ENCODE measurements at regions not wholly inside any gene's neighbourhood (a gene's known extent, or its start where the extent isn't known, plus 50 kb on each side); places are given as distances from the start of the nearest gene placed in this dataset.

DNA sequence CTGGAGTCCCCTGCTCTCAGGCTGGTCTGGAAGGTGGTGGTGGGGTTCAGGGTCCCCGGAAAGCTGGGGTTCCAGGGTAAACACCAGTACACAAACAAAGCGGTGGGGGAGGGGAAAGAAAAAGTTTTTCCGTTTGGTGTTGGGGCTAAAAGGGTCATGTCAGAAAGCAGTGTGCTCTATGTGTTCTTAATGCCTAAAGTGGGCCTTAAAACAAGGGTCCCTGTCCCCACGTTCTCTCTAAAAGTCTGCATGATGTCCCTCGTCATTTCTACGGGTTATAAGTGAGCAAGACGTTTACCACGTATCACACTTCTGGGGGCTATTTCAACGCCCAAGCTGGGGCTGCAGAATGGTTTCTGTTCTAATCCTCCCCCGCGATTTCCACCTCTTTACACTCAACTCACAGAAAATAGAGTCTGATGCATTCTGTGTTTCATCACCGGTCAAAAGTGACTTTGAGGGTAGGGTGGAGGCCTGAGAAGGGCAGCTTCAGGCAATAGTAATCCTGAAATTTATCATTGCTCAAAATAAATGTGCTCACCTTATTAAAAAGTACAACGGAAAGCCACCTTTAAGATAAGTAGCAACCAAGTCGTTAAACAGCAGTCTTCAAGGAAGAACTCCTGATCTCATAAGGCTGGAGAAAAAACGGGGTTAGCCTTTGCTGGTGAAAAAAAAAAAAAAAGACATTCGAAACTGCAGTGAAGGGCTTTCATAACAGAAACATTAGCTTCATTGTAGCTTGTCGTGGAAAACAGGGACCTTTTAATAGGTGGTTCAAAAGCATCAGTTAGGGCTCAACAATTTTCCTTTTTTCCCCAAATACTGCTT is 63.9 kb upstream of the PTGR2 start:
- Histone ChIP-seq H3K4me1 (ENCODE audit: insufficient read depth, low read length) (peaks cover 67% of the 10 kb centered on the region), H3K9me3 (ENCODE audit: low read length) (no peaks in the 10 kb centered on the region)

DNA sequence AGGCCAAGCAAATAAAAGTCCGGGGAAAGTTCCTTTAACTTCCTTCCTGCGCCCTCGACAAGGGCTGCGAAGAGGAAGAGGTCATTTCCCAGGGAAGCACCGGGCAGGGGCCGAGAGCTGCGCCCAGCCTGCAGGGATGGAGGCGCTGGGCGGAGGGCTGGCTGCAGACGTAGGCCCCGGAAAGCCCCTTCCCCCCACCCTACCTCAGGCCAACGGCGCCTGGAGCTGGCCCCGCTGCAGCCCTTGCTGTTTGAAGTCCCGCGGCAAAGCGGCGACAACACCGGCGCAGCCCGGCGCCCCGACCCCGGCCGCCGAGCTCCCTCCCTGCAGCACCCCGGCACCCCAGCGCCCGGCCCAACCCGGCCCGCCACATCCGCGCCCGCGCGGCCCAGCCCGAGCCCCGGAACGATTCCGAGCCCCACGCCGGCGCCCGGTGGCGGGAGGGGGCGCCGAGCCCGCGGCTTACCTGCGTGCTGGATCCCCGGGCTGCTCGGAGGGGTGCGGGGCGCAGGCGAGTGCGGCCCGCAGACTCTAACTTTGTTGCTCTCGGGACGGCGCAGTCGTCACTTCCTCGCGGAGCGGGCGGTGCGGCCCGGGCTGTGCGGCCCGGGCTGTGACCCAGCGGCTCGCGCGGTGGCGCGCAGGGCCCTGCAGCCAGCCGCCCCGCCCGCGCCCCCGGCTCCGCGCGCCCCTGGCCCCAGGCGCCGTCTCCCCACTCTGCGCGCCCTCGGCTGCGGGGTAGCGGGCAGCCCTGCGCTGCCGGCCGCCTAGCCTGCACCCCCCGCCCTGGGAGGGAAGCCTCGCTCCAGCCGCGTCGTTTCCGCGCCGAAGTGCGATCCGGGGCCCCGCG is 64.8 kb upstream of the PTGR2 start:
- Histone ChIP-seq H3K27ac (ENCODE audit: low read depth, low read length) (peak overlapping the region; percentile 94), H3K9me3 (ENCODE audit: low read length) (no peaks in the 10 kb centered on the region), H3K27me3 (ENCODE audit: control insufficient read depth in 1 of 2, insufficient read depth in 2 of 2, low read length in 2 of 2) (no peaks in the 10 kb centered on the region), H3K4me1 (ENCODE audit: insufficient read depth, low read length) (peaks cover 76% of the 10 kb centered on the region), H3K9ac (ENCODE audit: low read length) (peak overlapping the region; percentile 97), H3K4me3 (ENCODE audit: low read depth in 1 of 2, low read length in 2 of 2) (peak overlapping the region; percentile 69 to 70), H3K36me3 (ENCODE audit: insufficient read depth, low read length) (peaks cover 5% of the 10 kb centered on the region)

More for the DNA sequence above, 63.9 kb upstream of the PTGR2 start:
- Histone ChIP-seq H3K27me3 (ENCODE audit: control insufficient read depth in 1 of 2, insufficient read depth in 2 of 2, low read length in 2 of 2) (no peaks in the 10 kb centered on the region), H3K36me3 (ENCODE audit: insufficient read depth, low read length) (peaks cover 2% of the 10 kb centered on the region), H3K27ac (ENCODE audit: low read depth, low read length) (peak overlapping the region; percentile 88), H3K9ac (ENCODE audit: low read length) (peak overlapping the region; percentile 97), H3K4me3 (ENCODE audit: low read depth in 1 of 2, low read length in 2 of 2) (peak overlapping the region; percentile 69 to 70)

DNA sequence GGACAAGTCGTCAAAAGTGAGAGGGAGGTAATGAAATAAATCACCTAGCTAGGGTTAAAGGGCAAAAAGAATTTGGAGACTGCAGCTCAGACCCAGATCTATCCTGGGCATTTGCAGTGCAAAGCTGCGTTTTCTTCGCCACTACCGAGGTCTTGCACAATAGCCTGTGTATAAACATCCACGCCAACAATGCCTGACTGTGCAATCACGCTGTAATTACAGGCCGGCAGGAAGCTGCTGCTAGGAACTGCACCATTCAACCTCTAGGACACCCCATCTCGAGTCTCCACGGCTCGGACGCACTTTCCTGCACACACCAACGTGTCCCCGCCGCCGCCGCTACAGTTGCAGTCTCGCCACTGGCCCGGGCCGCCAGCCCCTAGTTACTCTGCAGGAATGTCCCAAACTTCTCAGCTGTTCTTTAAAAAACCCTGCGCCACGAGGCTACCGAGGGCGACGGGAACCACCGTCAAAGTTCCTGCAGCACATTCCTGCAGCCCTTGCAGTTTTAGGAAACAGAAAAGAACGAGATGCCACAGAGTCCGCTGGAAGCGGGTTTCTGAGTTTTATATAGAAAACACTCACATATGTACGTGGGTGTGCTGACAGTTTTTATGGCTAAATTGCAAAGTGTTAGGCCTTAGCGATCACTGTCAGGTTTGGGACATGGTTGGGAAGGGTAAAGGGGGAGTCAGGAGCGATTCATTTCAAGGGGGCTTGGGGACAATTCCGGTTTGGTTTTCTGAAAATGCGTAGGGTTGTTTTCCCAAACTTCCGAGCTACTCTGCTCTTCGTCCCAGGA is 65.6 kb upstream of the PTGR2 start:
- peaks cover 76% of the 10 kb centered on the region for H3K4me1 ChIP-seq (ENCODE audit: insufficient read depth, low read length)
- H3K4me3 ChIP-seq (ENCODE audit: low read depth in 1 of 2, low read length in 2 of 2) = peak overlapping the region; percentile 58 to 70
- peak overlapping the region; percentile 94 for H3K27ac ChIP-seq (ENCODE audit: low read depth, low read length)

DNA sequence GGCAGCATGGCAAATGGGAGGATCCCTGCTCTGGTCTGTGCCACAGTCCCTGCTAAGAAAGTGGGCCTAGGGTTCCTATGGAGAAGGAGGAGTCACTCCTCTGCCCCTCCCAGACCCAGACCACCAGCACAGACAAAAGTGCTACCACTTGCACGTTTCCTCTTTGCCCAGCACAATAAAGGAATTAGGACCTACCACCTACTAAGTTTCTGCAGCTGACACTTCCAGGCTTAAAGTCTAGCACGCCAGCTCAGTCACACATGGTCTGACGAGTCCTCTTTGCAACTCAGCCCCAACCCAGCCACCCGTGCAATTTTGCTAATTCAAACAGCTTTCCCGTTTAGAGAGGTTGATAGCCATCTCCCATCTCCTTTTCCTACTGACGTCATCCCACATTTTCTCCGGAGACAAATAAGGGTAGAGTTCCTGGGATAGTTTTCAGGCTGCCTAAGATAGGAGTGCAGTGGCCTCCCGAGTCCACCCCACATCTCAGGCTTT is 66.2 kb upstream of the PTGR2 start:
- Histone ChIP-seq H3K4me1 (ENCODE audit: insufficient read depth, low read length) (peaks cover 70% of the 10 kb centered on the region), H3K4me3 (ENCODE audit: low read depth in 1 of 2, low read length in 2 of 2) (peak overlapping the region; percentile 58 to 70)

More for the DNA sequence above, 65.6 kb upstream of the PTGR2 start:
- H3K27me3 ChIP-seq (ENCODE audit: control insufficient read depth in 1 of 2, insufficient read depth in 2 of 2, low read length in 2 of 2) = no peaks in the 10 kb centered on the region
- no peaks in the 10 kb centered on the region for H3K9me3 ChIP-seq (ENCODE audit: low read length)
- peaks cover 5% of the 10 kb centered on the region for H3K36me3 ChIP-seq (ENCODE audit: insufficient read depth, low read length)
- H3K9ac ChIP-seq (ENCODE audit: low read length) = peak overlapping the region; percentile 86

DNA sequence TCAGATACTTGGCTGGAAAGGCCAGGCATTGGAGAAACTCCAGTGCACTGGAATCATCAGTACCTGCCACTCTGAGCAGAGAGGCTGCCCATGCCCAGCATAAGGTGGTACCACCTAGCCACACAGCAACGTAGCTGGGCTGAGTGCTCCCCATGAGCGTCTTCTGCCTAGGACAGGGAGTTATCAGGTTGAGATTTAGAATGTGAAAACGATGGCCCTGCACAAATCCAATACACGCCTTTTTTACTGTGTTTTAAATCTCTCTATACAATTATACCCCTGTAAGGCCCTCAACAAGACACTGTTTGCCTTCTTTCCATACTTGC is 66.7 kb upstream of the PTGR2 start:
- no peaks in the 10 kb centered on the region for H3K9me3 ChIP-seq (ENCODE audit: low read length)
- peak overlapping the region; percentile 58 to 70 for H3K4me3 ChIP-seq (ENCODE audit: low read depth in 1 of 2, low read length in 2 of 2)
- no peaks in the 10 kb centered on the region for H3K27me3 ChIP-seq (ENCODE audit: control insufficient read depth in 1 of 2, insufficient read depth in 2 of 2, low read length in 2 of 2)
- peaks cover 66% of the 10 kb centered on the region for H3K4me1 ChIP-seq (ENCODE audit: insufficient read depth, low read length)
- peak overlapping the region; percentile 94 for H3K27ac ChIP-seq (ENCODE audit: low read depth, low read length)
- peak overlapping the region; percentile 86 for H3K9ac ChIP-seq (ENCODE audit: low read length)
- peaks cover 5% of the 10 kb centered on the region for H3K36me3 ChIP-seq (ENCODE audit: insufficient read depth, low read length)

More for the DNA sequence above, 66.2 kb upstream of the PTGR2 start:
- peaks cover 5% of the 10 kb centered on the region for H3K36me3 ChIP-seq (ENCODE audit: insufficient read depth, low read length)
- peak overlapping the region; percentile 94 for H3K27ac ChIP-seq (ENCODE audit: low read depth, low read length)
- no peaks in the 10 kb centered on the region for H3K9me3 ChIP-seq (ENCODE audit: low read length)
- H3K27me3 ChIP-seq (ENCODE audit: control insufficient read depth in 1 of 2, insufficient read depth in 2 of 2, low read length in 2 of 2) = no peaks in the 10 kb centered on the region
- peak overlapping the region; percentile 86 for H3K9ac ChIP-seq (ENCODE audit: low read length)

DNA sequence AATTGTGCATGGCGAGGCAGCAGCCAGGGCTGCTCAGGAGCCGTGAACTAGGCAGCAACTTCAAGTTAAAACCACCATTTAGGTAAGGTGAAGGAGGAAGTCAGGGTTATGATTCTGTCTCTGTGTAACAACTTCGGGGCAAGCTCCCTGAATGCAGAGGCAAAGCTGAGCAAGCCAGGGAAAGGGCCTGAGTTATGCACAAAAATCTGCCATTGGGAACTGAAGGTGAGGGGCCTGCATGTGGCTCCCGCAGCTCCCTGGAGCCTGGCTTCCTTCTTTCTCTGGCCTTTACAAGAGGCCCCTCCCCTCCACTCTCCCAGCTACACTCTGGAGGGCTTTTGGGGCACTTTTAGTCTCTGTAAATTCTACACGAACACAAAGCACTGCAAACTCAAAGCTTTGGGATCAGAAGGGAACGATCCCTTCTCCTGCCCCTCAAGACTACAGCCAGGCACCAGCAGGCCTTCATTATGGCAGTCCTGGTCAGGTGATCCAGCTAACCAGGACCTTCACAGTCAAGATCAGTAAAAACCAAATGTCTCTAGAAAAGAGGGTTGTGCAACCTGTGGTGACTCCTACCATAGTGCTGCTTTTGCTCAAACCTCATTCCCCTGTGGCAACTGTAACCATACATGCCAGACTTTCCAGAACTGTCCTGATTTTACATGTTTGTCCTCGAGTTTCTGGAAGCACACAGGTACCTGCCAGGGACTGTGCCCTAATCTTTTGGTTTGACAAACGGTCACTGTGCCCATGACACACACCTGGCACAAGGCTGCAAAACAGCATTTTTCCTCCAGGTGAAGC is 67.2 kb upstream of the PTGR2 start:
- no peaks in the 10 kb centered on the region for H3K9me3 ChIP-seq (ENCODE audit: low read length)
- peaks cover 60% of the 10 kb centered on the region for H3K4me1 ChIP-seq (ENCODE audit: insufficient read depth, low read length)
- H3K4me3 ChIP-seq (ENCODE audit: low read depth in 1 of 2, low read length in 2 of 2) = peak overlapping the region in 1 of 2 donors; percentile 70
- peak overlapping the region; percentile 94 for H3K27ac ChIP-seq (ENCODE audit: low read depth, low read length)
- peaks cover 5% of the 10 kb centered on the region for H3K36me3 ChIP-seq (ENCODE audit: insufficient read depth, low read length)
- H3K9ac ChIP-seq (ENCODE audit: low read length) = peak overlapping the region; percentile 86
- no peaks in the 10 kb centered on the region for H3K27me3 ChIP-seq (ENCODE audit: control insufficient read depth in 1 of 2, insufficient read depth in 2 of 2, low read length in 2 of 2)

DNA sequence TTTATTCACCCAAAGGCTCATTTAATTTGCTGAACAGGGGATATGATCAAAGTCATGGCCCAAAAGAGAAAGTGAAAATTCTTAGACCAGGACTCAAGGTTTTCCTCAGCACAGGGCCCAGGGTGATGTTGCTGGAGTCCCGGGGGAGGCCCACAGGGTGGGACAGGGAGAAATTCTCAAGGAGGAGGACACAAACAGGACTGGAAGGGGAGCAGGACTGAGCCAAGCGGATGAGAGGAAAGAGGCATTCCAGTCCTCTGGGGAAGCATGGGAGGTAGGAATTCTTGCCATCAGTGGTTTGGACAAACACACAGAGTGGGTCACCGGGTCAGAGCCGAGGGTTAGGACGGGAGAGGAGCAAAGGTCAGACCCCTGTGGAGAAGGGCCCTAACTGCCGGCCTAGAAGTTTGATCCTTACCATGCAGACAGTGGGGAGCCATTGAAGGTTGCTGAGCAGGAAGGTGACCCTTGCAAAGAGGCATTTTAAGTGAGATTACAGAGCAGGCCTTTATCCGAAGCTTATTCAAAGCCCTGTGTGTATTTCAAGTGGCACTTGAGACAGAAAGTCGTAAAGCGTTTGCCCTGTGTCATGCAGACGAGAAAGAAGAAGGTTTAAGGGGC is 68.4 kb upstream of the PTGR2 start:
- Histone ChIP-seq H3K4me3 (ENCODE audit: low read depth in 1 of 2, low read length in 2 of 2) (peak overlapping the region; percentile 0 to 1), H3K4me1 (ENCODE audit: insufficient read depth, low read length) (peaks cover 53% of the 10 kb centered on the region), H3K36me3 (ENCODE audit: insufficient read depth, low read length) (peaks cover 5% of the 10 kb centered on the region), H3K9me3 (ENCODE audit: low read length) (no peaks in the 10 kb centered on the region), H3K9ac (ENCODE audit: low read length) (peak overlapping the region; percentile 86), H3K27ac (ENCODE audit: low read depth, low read length) (peak overlapping the region; percentile 94), H3K27me3 (ENCODE audit: control insufficient read depth in 1 of 2, insufficient read depth in 2 of 2, low read length in 2 of 2) (no peaks in the 10 kb centered on the region)

DNA sequence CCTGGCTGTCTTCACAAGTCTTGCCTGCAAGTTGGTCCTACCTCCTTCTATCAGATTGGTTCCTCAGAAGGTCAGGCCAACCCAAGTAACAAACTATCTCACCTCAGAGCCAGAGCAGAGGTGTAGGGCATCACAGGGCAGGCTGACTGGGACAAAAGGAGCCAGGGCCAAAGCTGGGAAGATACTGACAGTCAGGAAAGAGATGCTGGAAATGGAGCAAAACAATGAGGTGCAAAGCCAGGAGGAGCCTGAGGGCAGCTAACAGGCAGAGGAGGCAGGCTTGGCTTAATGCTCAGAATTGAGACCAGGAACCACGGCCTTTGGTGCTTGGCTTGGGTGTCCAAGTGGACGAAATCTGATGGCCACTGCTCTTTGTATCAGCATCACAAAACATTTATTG is 68.4 kb upstream of the PNMA1 start:
- no peaks in the 10 kb centered on the region for H3K9me3 ChIP-seq (ENCODE audit: low read length)
- H3K4me3 ChIP-seq (ENCODE audit: low read depth in 1 of 2, low read length in 2 of 2) = no peak overlapping the region
- H3K4me1 ChIP-seq (ENCODE audit: insufficient read depth, low read length) = peaks cover 53% of the 10 kb centered on the region
- H3K36me3 ChIP-seq (ENCODE audit: insufficient read depth, low read length) = peaks cover 5% of the 10 kb centered on the region
- H3K9ac ChIP-seq (ENCODE audit: low read length) = peak overlapping the region; percentile 37
- H3K27me3 ChIP-seq (ENCODE audit: control insufficient read depth in 1 of 2, insufficient read depth in 2 of 2, low read length in 2 of 2) = no peaks in the 10 kb centered on the region
- peak overlapping the region; percentile 94 for H3K27ac ChIP-seq (ENCODE audit: low read depth, low read length)

DNA sequence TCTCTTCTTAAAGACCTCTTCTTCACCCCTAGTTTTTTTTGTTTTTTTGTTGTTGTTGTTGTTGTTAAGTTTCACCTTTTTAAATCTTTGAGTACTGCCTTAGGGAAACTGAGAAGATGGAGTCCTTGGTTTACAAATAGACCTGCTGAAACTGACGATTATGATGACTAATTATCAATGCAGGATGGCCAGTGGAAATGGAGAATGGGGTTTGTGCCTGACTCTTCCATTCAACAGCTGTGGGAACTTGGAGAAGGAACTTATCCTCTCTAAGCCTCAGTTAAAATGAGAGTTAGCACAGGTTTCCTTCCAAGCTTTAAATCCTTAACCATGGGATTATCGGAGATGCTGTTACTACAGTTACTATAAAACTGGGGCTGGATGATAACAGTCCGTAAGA is 66.7 kb upstream of the PNMA1 start:
- Histone ChIP-seq H3K4me1 (ENCODE audit: insufficient read depth, low read length) (peaks cover 66% of the 10 kb centered on the region), H3K27ac (ENCODE audit: low read depth, low read length) (no peak overlapping the region), H3K27me3 (ENCODE audit: control insufficient read depth in 1 of 2, insufficient read depth in 2 of 2, low read length in 2 of 2) (no peaks in the 10 kb centered on the region), H3K36me3 (ENCODE audit: insufficient read depth, low read length) (peaks cover 5% of the 10 kb centered on the region), H3K4me3 (ENCODE audit: low read depth in 1 of 2, low read length in 2 of 2) (no peak overlapping the region), H3K9me3 (ENCODE audit: low read length) (no peaks in the 10 kb centered on the region), H3K9ac (ENCODE audit: low read length) (no peak overlapping the region)

DNA sequence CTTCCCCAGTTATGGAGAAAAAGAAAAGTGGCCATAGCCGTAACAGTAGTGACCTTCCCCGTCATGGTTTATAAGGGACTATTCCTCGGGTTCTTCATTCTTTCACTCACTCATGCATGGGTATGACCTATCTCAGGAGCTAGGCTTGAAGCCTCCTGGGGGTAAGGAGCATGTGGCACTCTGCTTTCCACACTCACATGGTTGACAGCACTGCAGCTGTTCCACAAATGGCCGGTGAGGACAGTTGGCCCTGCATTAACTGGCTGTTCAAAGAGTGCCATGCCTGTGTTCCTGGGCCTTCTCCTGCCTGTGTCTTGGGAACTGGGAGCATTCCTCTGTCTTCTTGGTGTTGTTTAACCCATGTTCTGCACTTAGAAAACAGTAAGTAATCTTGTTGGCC is 66.2 kb upstream of the PNMA1 start:
- H3K9me3 ChIP-seq (ENCODE audit: low read length) = no peaks in the 10 kb centered on the region
- no peak overlapping the region for H3K27ac ChIP-seq (ENCODE audit: low read depth, low read length)
- peaks cover 67% of the 10 kb centered on the region for H3K4me1 ChIP-seq (ENCODE audit: insufficient read depth, low read length)
- H3K36me3 ChIP-seq (ENCODE audit: insufficient read depth, low read length) = peaks cover 5% of the 10 kb centered on the region
- H3K27me3 ChIP-seq (ENCODE audit: control insufficient read depth in 1 of 2, insufficient read depth in 2 of 2, low read length in 2 of 2) = no peaks in the 10 kb centered on the region
- no peak overlapping the region for H3K9ac ChIP-seq (ENCODE audit: low read length)
- H3K4me3 ChIP-seq (ENCODE audit: low read depth in 1 of 2, low read length in 2 of 2) = no peak overlapping the region

Measured in muscle layer of colon (tissue), 2 donors.